Cortex of kidney (tissue), 1 donor: ENCODE measurements at regions not wholly inside any gene's neighbourhood (a gene's known extent, or its start where the extent isn't known, plus 50 kb on each side); places are given as distances from the start of the nearest gene placed in this dataset.

Experiments used
- DNase-seq: peaks from one replicate; lab custom pipeline; 2025; lab: John Stamatoyannopoulos, UW

DNA sequence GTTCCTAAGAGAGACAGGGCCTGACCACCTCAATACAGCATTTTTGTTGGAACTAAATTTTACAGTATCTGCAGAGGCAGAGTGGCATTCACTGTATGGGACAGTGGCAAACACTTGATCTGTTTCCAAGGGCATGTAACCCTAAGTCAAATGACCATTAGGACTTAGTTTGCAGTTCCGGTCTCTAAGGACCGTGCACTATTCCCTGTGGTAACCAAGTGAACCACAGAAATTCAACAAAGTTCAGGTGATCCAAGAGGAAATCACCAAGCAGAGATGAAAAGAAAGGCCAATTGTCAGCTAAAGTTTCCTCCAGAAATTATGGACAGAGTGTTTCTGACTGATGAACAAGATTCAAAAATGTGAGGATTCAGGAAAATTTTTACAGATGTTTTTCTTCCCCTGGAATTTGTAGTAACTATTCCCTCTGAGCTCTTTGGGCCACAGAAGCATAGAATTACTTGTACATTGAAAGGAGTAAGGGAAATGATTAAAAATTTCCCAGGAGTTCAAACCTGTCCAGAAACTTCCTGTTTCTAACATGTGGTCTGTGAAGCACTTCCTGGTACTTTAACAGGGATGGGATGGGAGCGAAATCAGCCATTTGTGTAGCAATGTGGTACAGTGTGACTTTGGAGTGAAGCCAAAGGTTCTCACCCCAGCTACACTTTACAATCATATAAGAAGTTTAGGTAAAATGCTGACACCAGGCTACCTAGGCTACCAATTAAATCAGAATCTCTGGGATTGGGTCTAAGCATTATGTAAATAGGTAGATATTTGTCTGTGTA is 266.1 kb upstream of the MAP3K1 start:
- DNase-seq, result no peak

DNA sequence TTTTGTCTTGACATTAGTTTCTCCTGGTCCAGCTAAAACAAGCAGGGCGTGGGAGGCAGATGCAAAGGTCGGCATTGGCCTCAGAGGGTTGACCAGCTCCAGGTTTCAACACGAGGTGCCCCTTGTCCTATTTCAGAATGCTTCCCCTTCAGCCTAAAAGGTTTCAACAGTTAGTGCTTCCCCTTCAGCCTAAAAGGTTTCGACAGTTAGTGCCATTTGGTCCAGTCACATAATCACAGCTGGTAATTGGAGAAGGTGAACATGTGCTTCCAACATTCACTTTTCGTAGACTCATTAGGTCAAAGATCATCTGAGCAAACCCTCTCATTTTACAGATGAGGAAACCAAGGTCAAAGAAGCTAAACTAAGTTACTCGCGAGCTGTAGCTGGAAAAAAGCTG is 270.3 kb upstream of the MAP3K1 start:
- DNase-seq, result no peak

DNA sequence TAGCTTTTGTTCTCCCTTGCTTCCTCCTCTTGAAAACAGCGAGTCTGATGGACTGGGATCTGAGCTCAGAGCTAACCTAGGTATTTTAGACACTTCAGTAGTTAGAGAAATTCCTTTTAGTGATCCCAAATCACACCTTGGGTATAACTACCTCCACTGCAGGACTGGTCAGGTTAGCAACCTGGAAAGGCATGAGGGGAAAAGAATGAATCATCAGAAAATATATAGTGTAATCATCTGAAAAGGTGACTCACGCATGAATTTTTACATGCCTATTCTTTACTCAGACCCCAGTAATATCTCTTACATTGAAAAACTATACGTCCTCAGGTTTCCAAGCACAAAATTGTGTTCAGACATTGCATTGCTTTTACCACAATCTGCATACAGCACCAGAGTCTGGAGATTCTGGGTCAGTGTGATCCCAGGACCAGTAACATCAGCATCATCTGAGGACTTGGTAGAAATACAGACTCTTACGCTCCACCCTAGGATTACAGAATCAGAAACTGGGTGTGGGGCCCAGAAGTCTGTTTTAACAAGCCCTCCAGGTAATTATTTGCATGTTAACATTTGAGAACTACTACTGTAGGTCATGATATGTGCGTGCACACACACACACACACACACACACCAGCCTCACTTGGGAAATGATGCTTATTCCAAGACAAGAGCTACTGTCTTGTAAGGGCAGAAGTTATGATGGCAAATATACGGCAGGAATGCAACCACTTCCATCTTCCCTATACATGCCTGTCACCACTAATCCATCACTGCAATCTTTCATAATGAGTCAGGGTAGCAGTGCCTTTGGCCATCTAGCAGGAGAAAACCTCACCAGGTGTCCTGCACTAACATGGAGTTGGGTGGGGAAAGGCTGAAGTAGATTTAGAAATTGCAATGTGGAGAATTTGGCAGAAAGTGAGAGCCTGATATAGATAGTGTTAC is 271.6 kb upstream of the MAP3K1 start:
- DNase-seq, result no peak

DNA sequence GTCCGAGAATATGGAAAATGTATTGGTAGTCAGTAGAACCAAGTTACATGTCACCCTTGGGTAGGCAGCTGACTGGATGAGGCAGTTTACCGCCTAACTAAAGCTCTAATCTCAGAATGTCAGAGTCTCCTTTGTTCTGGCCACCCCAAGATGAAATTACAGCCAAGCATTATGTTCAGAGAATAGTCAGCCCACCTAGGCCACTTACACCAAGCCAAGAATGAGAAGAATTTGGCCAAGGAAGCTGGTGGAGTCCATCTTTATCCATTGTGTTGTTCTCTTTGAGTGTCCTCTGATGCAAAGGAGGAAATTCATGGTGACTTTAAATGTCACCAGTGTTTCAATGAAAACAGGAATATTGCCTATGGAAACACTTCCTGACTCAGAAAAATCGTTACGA is 275.1 kb upstream of the MAP3K1 start:
- DNase-seq, result no peak

DNA sequence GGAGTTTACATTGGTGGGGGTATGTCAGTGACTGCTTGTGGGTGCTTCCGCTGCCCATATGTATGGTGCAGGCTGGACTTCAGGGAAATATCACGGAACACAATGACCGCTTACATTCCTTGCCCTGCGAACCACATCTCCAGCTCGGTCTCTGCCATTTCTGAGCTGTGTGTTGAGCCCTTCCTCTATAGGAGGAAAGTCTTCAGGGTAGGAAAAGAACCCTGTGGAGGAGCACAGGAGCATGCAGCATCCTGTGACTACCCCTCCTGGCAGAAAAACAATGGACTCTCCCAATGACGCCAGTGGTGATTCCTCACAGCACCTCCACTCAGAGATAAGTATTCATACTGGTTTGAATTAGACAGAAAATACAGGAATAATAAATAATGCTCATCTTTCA is 276.8 kb upstream of the MAP3K1 start:
- DNase-seq, result no peak

DNA sequence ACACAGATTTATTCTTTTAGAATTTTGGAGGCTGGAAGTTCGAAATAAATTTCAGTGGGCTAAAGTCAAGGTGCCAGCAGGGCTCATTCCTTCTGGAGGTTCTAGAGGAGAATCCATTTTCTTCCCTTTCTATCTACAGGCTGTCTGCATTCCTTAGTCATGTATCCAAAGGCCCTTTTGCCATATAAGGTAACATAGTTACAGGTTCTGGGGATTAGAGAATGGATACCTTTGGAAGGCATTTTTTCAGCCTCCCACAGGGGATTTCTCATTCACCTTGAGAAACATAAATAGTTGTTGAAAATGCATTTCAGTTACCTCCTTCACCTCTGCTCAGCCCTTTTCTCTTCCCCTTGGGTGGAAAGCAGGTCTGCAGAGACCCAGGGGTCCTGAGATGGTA is 280.0 kb upstream of the MAP3K1 start:
- DNase-seq, result no peak

DNA sequence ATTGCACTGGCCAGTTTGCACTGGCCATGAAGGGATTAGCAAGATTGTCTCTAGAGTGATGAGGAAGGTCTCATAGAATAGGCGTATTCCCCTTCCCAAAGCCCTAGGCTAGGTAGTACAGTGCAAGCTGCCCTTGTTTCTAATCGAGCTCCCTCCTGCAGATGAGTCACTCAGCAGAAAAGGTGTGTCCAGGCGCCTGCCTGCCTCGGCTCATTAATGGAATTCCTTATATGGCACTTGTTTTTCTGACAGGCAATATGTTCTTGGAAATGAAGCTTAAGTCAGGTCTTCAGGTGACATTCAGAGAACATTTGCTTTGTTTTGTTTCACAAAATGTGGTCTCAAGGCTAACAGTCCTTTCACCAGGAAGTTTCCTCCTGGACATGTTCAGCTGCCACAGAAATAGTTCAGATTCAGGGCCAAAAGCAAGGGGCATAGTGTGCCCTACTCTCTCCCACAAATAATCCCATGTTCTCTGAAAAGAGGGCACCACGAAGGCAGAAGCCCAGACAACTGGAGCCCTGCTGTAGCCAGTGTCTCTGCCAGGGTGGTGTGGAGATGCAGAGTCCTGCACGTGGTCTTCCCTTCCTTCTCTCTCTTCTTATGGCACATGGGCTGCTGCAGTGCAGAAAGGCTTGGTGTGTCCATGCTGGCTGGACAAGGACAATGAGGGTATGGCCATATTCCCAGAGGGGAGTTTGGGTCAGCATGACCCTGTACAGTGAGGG is 281.1 kb upstream of the MAP3K1 start:
- DNase-seq, result no peak

DNA sequence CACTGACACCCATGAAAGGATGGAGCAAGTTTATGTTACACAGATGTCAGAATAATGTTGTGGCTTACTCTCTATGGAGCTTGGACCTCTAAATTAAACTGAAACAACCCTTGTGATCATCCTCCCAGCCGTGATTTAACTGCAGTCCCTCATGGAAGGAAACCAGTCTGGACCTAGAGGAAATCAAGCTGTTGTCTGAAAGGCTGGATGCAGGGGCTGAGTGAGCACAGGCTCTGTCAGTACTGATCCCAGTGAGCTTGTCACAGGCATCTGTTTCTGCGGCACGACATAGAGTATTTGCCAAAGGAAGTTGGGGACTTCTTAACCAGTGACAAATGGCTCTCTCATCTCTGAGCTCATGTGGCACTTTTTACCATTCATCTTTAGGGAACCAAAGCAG is 282.9 kb upstream of the MAP3K1 start:
- no peak for DNase-seq

DNA sequence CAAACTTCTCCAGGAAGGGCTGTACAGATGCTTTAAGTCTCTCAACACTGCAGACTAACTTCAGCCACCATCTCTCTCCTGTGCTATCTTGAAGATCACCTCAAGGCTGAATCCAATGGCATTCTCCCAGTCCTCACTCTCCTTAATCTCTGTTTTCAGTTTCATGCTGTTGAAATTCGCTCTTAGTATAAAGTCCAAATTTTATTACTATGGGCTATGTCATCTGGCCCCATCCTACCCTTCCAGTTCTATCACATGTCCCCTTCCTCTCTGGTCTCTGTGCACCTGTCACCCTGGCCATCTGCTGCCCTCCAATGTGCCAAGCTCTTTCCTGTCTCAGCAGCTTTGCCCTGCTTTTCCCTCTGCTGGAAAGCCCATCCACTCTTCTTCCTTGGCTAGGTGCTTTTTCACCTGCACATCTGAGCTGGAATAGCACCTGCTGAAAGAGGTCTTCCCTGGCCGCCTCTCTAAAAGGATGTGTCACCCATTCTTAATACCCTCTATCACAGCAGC is 284.7 kb upstream of the MAP3K1 start:
- DNase-seq, result no peak

- no peak for DNase-seq
Observed at GRCh38 chr5:56529666-56530430, 285.5 kb upstream of the MAP3K1 start.

DNA sequence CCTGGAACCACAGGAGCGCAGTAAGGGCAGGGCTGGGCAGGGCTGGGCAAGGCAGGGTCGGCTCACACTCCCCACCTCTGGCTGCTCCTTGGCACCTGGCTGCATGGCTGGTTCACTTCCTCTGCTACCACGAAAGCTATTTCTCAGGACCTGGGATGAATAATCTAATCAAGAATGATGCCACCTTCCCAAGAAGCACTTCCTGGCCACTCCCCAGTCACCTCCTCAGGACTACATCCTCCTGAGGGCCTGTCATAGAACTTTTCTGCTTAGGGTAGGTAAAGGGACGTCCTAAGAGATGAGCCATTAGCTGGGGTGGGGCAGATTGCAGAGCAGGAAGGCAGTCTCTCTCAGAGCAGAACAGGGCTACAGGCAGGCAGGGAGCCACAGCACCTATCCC is 288.2 kb upstream of the MAP3K1 start:
- DNase-seq, result no peak

GRCh38 chr5:56525113-56525512 is 290.2 kb upstream of the MAP3K1 start:
- DNase-seq, result no peak

DNA sequence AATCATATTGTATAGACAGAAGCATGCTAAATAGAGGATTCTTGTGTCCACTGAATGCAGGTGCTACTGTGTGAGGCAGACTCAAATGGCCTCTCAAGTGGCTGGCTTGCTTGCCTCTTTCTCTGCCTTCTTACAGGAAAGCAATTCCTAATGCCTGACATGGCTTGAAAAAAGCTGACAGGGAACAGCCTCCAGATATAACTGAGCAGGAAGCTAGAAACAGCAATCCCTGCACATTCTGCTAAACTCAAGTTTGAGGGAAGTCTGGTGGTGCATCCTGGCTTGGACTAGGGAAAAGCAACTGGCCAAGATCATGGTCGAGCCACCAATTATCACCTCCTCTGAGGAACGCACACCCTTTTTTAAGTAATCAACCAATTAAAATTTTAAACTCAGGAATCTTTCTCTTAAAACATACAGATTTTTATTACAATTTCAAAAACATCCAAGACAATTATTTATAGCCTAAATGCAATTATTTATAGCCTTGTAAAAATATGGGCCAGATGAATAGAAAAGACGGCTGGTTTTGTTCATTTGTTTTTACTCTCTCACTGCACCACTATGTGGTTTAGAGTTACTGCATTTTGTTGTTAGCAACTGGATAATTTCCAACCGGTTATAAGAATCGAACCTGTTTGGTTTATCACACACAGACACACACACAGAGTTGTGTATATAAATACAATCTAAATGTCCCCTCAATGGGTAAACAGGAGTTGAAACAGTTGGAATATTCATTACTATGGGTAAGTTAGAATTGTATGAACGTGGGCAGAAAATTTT is 290.9 kb upstream of the ANKRD55 start:
- DNase-seq, result no peak

DNA sequence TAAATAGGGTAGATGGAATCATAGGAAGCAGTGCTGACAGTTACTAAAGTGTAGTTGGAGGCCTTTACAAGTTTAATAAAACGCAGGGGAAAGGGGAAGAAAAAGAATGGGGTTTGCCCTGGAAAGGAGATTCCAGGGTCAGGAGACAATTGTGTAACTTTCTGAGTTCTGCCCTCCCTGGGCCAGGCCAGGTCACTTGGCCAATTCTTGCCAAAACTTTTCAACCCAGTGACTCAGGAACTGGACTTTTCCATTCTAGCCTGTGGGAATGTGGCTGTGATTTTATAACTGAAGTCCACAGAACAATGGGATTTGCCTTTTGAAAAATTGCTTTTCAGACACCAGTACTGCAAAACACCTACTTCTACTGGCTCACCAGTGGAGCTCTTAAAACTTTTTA is 289.8 kb upstream of the ANKRD55 start:
- no peak for DNase-seq

DNA sequence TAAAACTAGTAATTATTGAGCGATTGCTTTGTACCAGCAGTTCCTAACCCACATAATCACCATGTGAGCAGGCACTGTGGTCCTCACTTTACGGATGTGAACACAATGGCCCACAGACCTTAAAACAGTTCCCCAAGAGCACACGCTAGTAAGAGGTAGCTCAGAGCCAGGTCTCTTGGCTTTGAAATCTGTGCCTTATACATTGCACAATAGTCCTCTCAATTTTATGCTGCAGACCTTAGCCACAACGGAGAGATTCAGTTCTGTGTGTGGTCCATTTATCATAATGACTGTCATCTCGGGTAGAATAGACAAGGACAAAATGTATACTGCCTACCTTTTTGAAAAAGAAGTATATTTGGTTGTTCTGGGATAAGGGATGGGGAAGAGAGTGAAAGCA is 289.0 kb upstream of the ANKRD55 start:
- no peak for DNase-seq

DNA sequence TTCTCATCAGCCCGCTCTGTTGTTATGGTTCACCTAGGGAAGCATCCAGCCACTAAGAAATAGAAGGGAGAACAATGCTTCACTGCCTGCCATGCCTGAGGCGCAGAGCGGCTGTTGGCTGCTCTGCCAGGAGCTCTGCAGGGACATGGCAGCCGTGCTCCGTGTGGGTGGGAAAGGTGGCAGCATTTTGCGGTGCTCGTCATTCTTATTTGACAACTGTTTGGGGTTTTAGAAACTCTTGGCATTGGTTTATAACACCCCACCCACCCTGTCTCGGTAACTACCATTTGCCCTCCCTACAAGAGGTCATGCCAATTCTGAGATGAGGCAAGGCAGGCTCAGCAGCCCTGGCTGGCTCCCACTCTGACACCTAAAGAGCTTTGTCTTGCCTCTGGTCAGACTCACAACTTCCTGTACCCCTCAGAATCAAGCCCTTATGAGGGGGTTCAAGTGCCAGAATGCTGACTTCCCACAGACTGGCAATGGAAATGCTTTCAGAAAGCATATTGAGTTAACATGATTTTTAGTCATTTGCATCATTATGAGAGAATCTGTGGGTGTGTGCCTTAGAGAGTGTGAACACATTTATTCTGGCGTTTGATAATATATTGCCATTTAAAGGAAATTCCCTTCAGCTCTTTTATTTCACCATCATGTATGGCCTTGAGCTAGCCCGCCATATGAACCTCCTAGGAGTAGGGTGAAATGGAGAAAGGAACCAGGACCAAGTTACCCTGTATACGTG is 288.0 kb upstream of the ANKRD55 start:
- DNase-seq, result no peak

GRCh38 chr5:56518820-56519219 is 285.7 kb upstream of the ANKRD55 start:
- no peak for DNase-seq

DNA sequence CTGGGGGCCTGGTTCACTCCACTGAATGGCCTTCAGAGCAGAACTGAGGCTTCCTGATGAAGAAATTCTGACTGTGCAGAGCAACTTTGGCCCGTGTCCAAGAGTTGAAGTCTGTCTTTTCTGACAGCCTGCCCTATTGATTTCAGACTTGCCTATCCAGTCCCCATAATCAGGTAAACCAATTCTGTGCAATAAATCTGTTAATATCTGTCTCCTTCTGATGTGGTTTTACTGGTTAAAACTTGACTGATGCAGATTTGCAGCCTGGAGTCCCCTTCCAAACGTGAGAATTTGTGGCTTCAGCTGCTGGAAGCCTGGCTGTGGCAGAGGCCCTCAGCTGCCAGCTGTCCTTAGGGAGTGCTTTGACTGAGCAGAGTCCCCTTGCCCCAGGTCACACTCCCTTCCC is 283.9 kb upstream of the ANKRD55 start:
- DNase-seq, result no peak

- DNase-seq, result no peak
Observed at GRCh38 chr5:56516441-56516840, 283.3 kb upstream of the ANKRD55 start.

- DNase-seq, result no peak
Observed at GRCh38 chr5:56516035-56516434, 282.9 kb upstream of the ANKRD55 start.
